Activated CD4-positive, alpha-beta T cell treated with anti-CD3 and anti-CD28 coated beads, Interleukin-2, amount 10 ng/mL, durations not matched to agents 24 days and 14 days (primary cell): ENCODE measurements at regions not wholly inside any gene's neighbourhood (a gene's known extent, or its start where the extent isn't known, plus 50 kb on each side); places are given as distances from the start of the nearest gene placed in this dataset.

Experiments
- DNase-seq: peaks from one replicate; pipeline ENCODE4 v3.0.0; 2022
- H3K27ac Mint-ChIP-seq: one replicate; pipeline ENCODE4 v1.8.0; 2022; ENCODE audit warnings: mild to moderate bottlenecking, mixed read lengths
- H3K27me3 Mint-ChIP-seq: one replicate; pipeline ENCODE4 v1.8.0; 2022; ENCODE audit warnings: mixed read lengths
- H3K36me3 Mint-ChIP-seq: one replicate; pipeline ENCODE4 v1.8.0; 2022; ENCODE audit warnings: low read depth, mild to moderate bottlenecking, mixed read lengths
- H3K4me1 Mint-ChIP-seq: one replicate; pipeline ENCODE4 v1.8.0; 2021; ENCODE audit warnings: mixed read lengths
- H3K4me3 Mint-ChIP-seq: one replicate; pipeline ENCODE4 v1.8.0; 2022; ENCODE audit warnings: mild to moderate bottlenecking, moderate library complexity, mixed read lengths
- H3K9me3 Mint-ChIP-seq: one replicate; pipeline ENCODE4 v1.8.0; 2021; ENCODE audit warnings: mixed read lengths
- intact Hi-C: fragments of 100-400 bp; cut with micrococcal nuclease; formaldehyde crosslinking; loops from one replicate; pipeline ENCODE4 v1.15.1; 2023

DNA sequence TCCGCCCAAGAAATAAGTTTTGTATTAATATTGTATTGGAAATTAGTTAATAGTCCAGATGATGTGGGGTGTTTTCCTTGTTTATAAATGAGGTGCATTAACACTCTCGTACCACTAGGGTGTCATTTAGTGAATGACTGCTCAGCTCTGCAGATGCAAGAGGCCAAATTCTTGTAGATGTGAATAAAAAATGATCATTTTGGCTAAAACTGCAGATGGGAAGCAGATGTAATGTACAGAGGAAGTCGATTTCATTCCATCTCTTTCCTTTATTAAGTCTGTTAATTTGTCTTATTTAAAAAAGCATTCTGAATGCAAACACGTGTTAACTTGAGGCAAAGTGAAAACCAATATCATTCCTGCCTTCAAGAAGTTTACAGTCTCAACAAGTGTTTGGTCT lies 108.1 kb downstream of the DHX15 start:
- Mint-ChIP-seq H3K36me3 (peaks cover 1% of the 10 kb centered on the region), H3K4me3 (no peak overlapping the region), H3K4me1 (peaks cover 10% of the 10 kb centered on the region), H3K27me3 (peaks cover 60% of the 10 kb centered on the region), H3K27ac (no peak overlapping the region), H3K9me3 (no peaks in the 10 kb centered on the region)
- intact Hi-C loops: loop anchor here (10.0 kb wide), 2 partner anchors 79 to 769 kb away; no protein-coding TSS in a partner anchor
- DNase-seq: no peak

DNA sequence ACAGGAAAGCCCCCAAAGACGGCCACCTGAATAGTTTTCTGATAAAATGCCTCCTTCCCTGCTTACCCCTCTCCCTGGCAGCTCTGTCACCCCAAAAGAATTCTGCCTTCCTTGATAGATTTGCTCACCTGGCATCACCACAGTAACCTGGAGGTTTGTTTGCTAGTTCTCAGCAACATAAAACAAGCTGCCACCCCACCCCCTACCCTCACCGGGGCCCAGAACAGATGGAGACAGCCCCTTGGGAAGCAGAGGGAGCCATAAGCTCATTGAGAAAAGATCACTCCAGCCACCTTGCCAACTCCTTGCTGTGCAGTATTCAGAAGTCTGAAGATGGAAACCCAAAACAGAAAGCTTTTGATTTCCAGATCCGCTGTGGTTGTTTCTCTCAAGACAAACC lies 108.6 kb downstream of the DHX15 start:
- Mint-ChIP-seq H3K4me3 (no peak overlapping the region), H3K9me3 (no peaks in the 10 kb centered on the region), H3K4me1 (peaks cover 12% of the 10 kb centered on the region), H3K27ac (no peak overlapping the region), H3K36me3 (peaks cover 1% of the 10 kb centered on the region), H3K27me3 (peaks cover 57% of the 10 kb centered on the region)
- no peak for DNase-seq
- intact Hi-C loops: loop anchor here (10.0 kb wide), 2 partner anchors 79 to 769 kb away; no protein-coding TSS in a partner anchor

DNA sequence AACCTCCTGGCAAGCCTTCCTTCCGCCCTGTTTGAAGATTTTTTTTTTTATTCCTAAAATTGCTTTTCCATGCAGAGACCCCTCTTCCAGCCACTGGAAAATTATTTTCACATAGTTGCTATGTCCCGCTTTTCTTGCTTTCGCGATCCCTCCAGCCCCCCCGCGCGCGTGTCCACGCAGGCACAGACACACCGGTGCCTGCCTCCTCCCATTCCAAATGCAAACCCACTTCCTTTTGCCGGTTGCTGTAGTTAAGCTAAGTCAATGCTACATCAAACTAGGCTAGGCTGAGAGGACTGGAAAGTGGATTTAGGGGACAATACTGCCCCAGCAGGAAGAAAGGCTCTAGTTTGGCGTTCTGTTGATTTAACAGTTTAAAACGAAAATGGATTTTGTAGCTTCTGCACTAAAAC lies 111.0 kb downstream of the DHX15 start:
- H3K27ac Mint-ChIP-seq: peak overlapping the region; percentile 56
- peaks cover 28% of the 10 kb centered on the region for H3K4me1 Mint-ChIP-seq
- peak; percentile 71 for DNase-seq
- H3K36me3 Mint-ChIP-seq: peaks cover 1% of the 10 kb centered on the region
- H3K9me3 Mint-ChIP-seq: no peaks in the 10 kb centered on the region
- H3K4me3 Mint-ChIP-seq: peak overlapping the region; percentile 90
- intact Hi-C loops: loop anchor here (2.0 to 10.0 kb wide), 5 partner anchors 81 to 1141 kb away; partner anchors contain the start of genes DHX15 and SEPSECS
- peaks cover 67% of the 10 kb centered on the region for H3K27me3 Mint-ChIP-seq

- Mint-ChIP-seq H3K27ac (peak overlapping the region; percentile 79), H3K4me3 (peak overlapping the region; percentile 90), H3K36me3 (peaks cover 1% of the 10 kb centered on the region), H3K4me1 (peaks cover 28% of the 10 kb centered on the region), H3K27me3 (peaks cover 71% of the 10 kb centered on the region), H3K9me3 (no peaks in the 10 kb centered on the region)
- DNase-seq: peak; percentile 86
- intact Hi-C loops: loop anchor here (2.0 to 10.0 kb wide), 5 partner anchors 82 to 1140 kb away; partner anchors contain the start of genes DHX15 and SEPSECS
Measured at GRCh38 chr4:24472514-24473308, 111.6 kb downstream of the DHX15 start.

- Mint-ChIP-seq H3K36me3 (peaks cover 1% of the 10 kb centered on the region), H3K27me3 (peaks cover 73% of the 10 kb centered on the region), H3K4me1 (peaks cover 28% of the 10 kb centered on the region), H3K9me3 (no peaks in the 10 kb centered on the region), H3K27ac (peak overlapping the region; percentile 18), H3K4me3 (peak overlapping the region; percentile 90)
- no peak for DNase-seq
- intact Hi-C loops: loop anchor here (2.0 to 10.0 kb wide), 5 partner anchors 83 to 1140 kb away; partner anchors contain the start of genes DHX15 and SEPSECS
Measured at GRCh38 chr4:24472161-24472510, 112.2 kb downstream of the DHX15 start.

DNA sequence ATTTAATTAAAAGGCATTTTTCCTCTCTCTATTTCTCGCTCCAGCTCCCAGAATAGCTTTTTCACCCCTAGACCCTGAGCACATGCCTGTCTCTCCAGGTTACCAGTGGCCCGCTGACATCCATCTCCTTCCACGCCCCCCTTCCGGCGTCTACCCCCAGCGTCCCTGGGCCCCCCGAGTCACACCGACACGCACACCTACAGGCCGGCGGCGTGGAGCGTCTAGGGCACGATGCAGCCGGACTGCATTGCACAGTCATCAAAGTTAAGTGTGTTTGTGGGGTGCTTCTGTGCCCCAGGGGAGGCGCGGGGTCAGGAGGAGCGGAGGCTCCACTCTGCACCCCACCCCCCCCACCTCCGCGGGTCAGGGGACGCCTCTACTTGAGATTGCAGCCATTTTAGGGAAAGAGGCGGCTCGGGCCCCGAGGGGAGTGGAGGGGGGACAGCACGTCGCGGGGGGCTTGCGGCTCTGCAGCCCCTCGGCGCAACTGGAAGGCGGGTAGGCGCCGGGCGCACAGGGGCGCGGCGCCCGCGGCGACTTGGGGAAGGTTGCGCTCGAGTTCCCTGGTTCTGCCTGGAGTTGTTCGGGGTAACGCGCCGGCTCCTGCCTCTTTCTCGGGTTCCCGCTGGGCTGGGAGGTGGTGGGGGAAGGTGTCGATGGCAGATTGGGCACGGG lies 112.7 kb downstream of the DHX15 start:
- Mint-ChIP-seq H3K9me3 (no peaks in the 10 kb centered on the region), H3K27ac (peak overlapping the region; percentile 87)

GRCh38 chr4:24470666-24471485 lies 113.5 kb downstream of the DHX15 start:
- peak; percentile 74 for DNase-seq
- intact Hi-C loops: loop anchor here (5.0 to 10.0 kb wide), 4 partner anchors 84 to 1139 kb away; partner anchors contain the start of gene SEPSECS
- Mint-ChIP-seq H3K4me1 (peaks cover 28% of the 10 kb centered on the region), H3K27ac (peak overlapping the region; percentile 87), H3K4me3 (peak overlapping the region; percentile 90), H3K27me3 (peaks cover 77% of the 10 kb centered on the region), H3K9me3 (no peaks in the 10 kb centered on the region), H3K36me3 (peaks cover 1% of the 10 kb centered on the region)

More for the DNA sequence above, 112.7 kb downstream of the DHX15 start:
- H3K36me3 Mint-ChIP-seq: peaks cover 1% of the 10 kb centered on the region
- peak; percentile 63 for DNase-seq
- peaks cover 76% of the 10 kb centered on the region for H3K27me3 Mint-ChIP-seq
- peak overlapping the region; percentile 90 for H3K4me3 Mint-ChIP-seq
- H3K4me1 Mint-ChIP-seq: peaks cover 28% of the 10 kb centered on the region
- intact Hi-C loops: loop anchor here (2.0 to 10.0 kb wide), 5 partner anchors 83 to 1139 kb away; partner anchors contain the start of genes DHX15 and SEPSECS

DNA sequence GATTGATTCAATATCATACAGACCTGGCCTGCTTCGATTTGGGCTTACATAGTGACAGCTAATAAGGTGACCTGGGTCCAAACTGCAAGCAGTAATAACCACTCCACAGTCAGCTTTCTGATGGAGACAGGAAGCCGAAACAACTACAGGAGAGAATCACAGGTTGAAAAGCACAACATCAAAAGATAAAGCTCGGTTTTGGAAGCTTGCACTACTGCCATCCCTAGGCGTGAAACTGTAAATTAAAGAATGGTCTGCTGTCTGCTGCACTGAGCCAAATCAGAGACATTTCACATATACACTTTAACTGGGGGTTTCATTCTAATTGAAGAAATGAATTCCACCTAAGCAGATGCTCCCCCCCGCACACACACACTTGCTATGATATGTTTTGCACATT lies 116.3 kb downstream of the DHX15 start:
- H3K27ac Mint-ChIP-seq: no peak overlapping the region
- no peak for DNase-seq
- H3K4me3 Mint-ChIP-seq: no peak overlapping the region
- peaks cover 73% of the 10 kb centered on the region for H3K27me3 Mint-ChIP-seq
- intact Hi-C loops: no loop called here
- peaks cover 24% of the 10 kb centered on the region for H3K4me1 Mint-ChIP-seq
- H3K9me3 Mint-ChIP-seq: no peaks in the 10 kb centered on the region
- H3K36me3 Mint-ChIP-seq: peaks cover 1% of the 10 kb centered on the region

DNA sequence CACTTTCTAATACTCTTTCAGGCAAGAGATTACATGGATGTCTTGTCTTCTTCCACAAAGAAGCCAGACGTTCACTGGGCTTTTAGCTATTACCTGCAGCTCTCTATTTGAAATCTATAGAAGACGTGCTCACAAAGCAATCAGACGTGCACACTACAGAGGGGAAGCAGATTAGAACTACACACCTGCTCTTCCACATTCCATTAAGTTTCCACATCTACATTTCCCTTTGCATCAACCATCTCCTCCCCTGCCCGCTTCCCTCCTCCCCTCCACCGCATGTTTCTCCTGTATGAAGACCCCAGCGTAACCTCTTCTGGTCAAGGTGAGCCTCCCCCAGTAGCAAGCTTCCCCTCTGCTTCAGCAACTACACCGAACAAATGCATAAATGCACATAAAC lies 119.8 kb downstream of the DHX15 start:
- Mint-ChIP-seq H3K27ac (no peak overlapping the region), H3K4me3 (no peak overlapping the region), H3K27me3 (peaks cover 66% of the 10 kb centered on the region), H3K9me3 (no peaks in the 10 kb centered on the region), H3K4me1 (peaks cover 9% of the 10 kb centered on the region), H3K36me3 (no peaks in the 10 kb centered on the region)
- intact Hi-C loops: no loop called here
- no peak for DNase-seq

DNA sequence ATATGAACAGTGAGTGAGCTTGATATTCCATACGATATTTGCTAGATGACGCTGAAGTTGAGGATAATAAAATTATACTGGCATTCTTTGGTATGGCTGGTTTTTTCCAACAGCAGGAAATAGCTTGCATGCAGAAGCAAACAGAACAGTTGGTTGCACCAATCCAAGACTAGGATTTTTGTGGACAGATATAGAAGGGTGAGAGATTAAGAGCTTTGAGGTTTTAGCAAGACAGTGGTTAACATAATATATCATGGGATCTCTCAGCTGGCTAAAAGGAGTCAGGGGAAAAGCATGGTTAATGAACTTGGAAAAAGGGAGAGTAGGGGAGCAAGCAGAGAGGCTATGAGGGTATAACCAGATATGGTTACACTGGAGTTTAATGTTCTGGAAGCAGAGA lies 127.9 kb downstream of the DHX15 start:
- Mint-ChIP-seq H3K4me1 (no peaks in the 10 kb centered on the region), H3K4me3 (no peak overlapping the region), H3K9me3 (peaks cover 3% of the 10 kb centered on the region), H3K27ac (no peak overlapping the region), H3K27me3 (peaks cover 6% of the 10 kb centered on the region), H3K36me3 (no peaks in the 10 kb centered on the region)
- DNase-seq: no peak
- intact Hi-C loops: no loop called here

- Mint-ChIP-seq H3K36me3 (no peaks in the 10 kb centered on the region), H3K4me1 (no peaks in the 10 kb centered on the region), H3K27me3 (peaks cover 6% of the 10 kb centered on the region), H3K4me3 (no peak overlapping the region), H3K9me3 (peaks cover 3% of the 10 kb centered on the region), H3K27ac (no peak overlapping the region)
- no peak for DNase-seq
- intact Hi-C loops: no loop called here
Measured at GRCh38 chr4:24453951-24454350, 130.4 kb downstream of the DHX15 start.

- intact Hi-C loops: no loop called here
- H3K9me3 Mint-ChIP-seq: peaks cover 3% of the 10 kb centered on the region
- H3K4me1 Mint-ChIP-seq: no peaks in the 10 kb centered on the region
- DNase-seq: no peak
- peaks cover 10% of the 10 kb centered on the region for H3K27me3 Mint-ChIP-seq
- no peak overlapping the region for H3K27ac Mint-ChIP-seq
- no peak overlapping the region for H3K4me3 Mint-ChIP-seq
- no peaks in the 10 kb centered on the region for H3K36me3 Mint-ChIP-seq
Measured at GRCh38 chr4:24451870-24452269, 132.5 kb downstream of the DHX15 start.

- Mint-ChIP-seq H3K4me1 (no peaks in the 10 kb centered on the region), H3K9me3 (no peaks in the 10 kb centered on the region), H3K36me3 (no peaks in the 10 kb centered on the region), H3K27ac (no peak overlapping the region), H3K4me3 (no peak overlapping the region), H3K27me3 (peaks cover 2% of the 10 kb centered on the region)
- intact Hi-C loops: no loop called here
- no peak for DNase-seq
Measured at GRCh38 chr4:24443200-24443599, 141.2 kb downstream of the DHX15 start.
